ENCODE measurements at regions not wholly inside any gene's neighbourhood (a gene's known extent, or its start where the extent isn't known, plus 50 kb on each side); places are given as distances from the start of the nearest gene placed in this dataset.

- TF ChIP-seq, protein P1, sequence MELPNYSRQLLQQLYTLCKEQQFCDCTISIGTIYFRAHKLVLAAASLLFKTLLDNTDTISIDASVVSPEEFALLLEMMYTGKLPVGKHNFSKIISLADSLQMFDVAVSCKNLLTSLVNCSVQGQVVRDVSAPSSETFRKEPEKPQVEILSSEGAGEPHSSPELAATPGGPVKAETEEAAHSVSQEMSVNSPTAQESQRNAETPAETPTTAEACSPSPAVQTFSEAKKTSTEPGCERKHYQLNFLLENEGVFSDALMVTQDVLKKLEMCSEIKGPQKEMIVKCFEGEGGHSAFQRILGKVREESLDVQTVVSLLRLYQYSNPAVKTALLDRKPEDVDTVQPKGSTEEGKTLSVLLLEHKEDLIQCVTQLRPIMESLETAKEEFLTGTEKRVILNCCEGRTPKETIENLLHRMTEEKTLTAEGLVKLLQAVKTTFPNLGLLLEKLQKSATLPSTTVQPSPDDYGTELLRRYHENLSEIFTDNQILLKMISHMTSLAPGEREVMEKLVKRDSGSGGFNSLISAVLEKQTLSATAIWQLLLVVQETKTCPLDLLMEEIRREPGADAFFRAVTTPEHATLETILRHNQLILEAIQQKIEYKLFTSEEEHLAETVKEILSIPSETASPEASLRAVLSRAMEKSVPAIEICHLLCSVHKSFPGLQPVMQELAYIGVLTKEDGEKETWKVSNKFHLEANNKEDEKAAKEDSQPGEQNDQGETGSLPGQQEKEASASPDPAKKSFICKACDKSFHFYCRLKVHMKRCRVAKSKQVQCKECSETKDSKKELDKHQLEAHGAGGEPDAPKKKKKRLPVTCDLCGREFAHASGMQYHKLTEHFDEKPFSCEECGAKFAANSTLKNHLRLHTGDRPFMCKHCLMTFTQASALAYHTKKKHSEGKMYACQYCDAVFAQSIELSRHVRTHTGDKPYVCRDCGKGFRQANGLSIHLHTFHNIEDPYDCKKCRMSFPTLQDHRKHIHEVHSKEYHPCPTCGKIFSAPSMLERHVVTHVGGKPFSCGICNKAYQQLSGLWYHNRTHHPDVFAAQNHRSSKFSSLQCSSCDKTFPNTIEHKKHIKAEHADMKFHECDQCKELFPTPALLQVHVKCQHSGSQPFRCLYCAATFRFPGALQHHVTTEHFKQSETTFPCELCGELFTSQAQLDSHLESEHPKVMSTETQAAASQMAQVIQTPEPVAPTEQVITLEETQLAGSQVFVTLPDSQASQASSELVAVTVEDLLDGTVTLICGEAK (IDR thresholded peaks at IDR 0.05), result no peak
- TF ChIP-seq, protein P1 (CRISPR knock-in tag; IDR thresholded peaks at IDR 0.05), result no peak
- TF ChIP-seq ZNF124 (CRISPR knock-in tag; IDR thresholded peaks at IDR 0.05) (no peak), FOXK1 (CRISPR knock-in tag; IDR thresholded peaks at IDR 0.05; ENCODE audit: borderline replicate concordance) (no peak), ESRRA (IDR thresholded peaks at IDR 0.05; ENCODE audit: borderline replicate concordance, low read depth) (no peak), KLF13 (tag; IDR thresholded peaks at IDR 0.05; ENCODE audit: borderline replicate concordance, low read depth) (no peak), POLR3G (IDR thresholded peaks at IDR 0.05; ENCODE audit: extremely low read depth, insufficient read length, insufficient replicate concordance) (no peak), KDM2B (CRISPR knock-in tag; IDR thresholded peaks at IDR 0.05) (no peak), TEAD4 (IDR thresholded peaks at IDR 0.05; ENCODE audit: low read length) (no peak), TEAD4 (CRISPR knock-in tag; IDR thresholded peaks at IDR 0.05; ENCODE audit: borderline replicate concordance) (no peak)
- TF ChIP-seq, protein P2, sequence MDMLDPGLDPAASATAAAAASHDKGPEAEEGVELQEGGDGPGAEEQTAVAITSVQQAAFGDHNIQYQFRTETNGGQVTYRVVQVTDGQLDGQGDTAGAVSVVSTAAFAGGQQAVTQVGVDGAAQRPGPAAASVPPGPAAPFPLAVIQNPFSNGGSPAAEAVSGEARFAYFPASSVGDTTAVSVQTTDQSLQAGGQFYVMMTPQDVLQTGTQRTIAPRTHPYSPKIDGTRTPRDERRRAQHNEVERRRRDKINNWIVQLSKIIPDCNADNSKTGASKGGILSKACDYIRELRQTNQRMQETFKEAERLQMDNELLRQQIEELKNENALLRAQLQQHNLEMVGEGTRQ (CRISPR knock-in tag; IDR thresholded peaks at IDR 0.05), result no peak
Measured at GRCh38 chr14:71799841-71800240, 132.4 kb upstream of the RGS6 start (continued).

All from K562 (cell line).